BLaER1 (cell line): ENCODE measurements at regions not wholly inside any gene's neighbourhood (a gene's known extent, or its start where the extent isn't known, plus 50 kb on each side); places are given as distances from the start of the nearest gene placed in this dataset.

Experiments
- H3K27ac ChIP-seq: shearing (Covaris generic); formaldehyde crosslinking; 2 replicates; pipeline ENCODE4 v1.8.1; 2022
- H3K27me3 ChIP-seq: shearing (Covaris generic); formaldehyde crosslinking; 2 replicates; pipeline ENCODE4 v1.8.1; 2022
- H3K36me3 ChIP-seq: shearing (Covaris generic); formaldehyde crosslinking; 2 replicates; pipeline ENCODE4 v1.8.1; 2022
- H3K4me1 ChIP-seq: shearing (Covaris generic); formaldehyde crosslinking; 2 replicates; pipeline ENCODE4 v1.8.1; 2022
- H3K4me2 ChIP-seq: shearing (Covaris generic); formaldehyde crosslinking; 2 replicates; pipeline ENCODE4 v1.8.1; 2022
- H3K4me3 ChIP-seq: shearing (Covaris generic); formaldehyde crosslinking; 2 replicates; pipeline ENCODE4 v1.8.1; 2022
- H3K9ac ChIP-seq: shearing (Covaris generic); formaldehyde crosslinking; 2 replicates; pipeline ENCODE4 v1.8.1; 2022
- H3K9me3 ChIP-seq: shearing (Covaris generic); formaldehyde crosslinking; 2 replicates; pipeline ENCODE4 v1.8.1; 2022
- H4K20me1 ChIP-seq: shearing (Covaris generic); formaldehyde crosslinking; 2 replicates; pipeline ENCODE4 v1.8.1; 2022
- Cebpa-rat ChIP-seq: shearing (Covaris generic); IDR thresholded peaks from 2 replicates; pipeline ENCODE4 v1.8.1; 2022

- Histone ChIP-seq H3K4me3 (no peak overlapping the region), H3K4me2 (no peak overlapping the region), H3K36me3 (no peaks in the 10 kb centered on the region), H3K9ac (no peak overlapping the region), H3K27me3 (no peaks in the 10 kb centered on the region), H4K20me1 (no peaks in the 10 kb centered on the region), H3K4me1 (peaks cover 1% of the 10 kb centered on the region; the same call in 1 of the 2 replicates), H3K27ac (no peak overlapping the region), H3K9me3 (no peaks in the 10 kb centered on the region)
- TF ChIP-seq Cebpa-rat, result no peak
Measured at GRCh38 chr9:18255158-18255629, 218.8 kb upstream of the ADAMTSL1 start.

- H3K27me3 ChIP-seq, result no peaks in the 10 kb centered on the region
- no peaks in the 10 kb centered on the region for H3K36me3 ChIP-seq
- H3K4me2 ChIP-seq, result no peak overlapping the region
- no peaks in the 10 kb centered on the region for H4K20me1 ChIP-seq
- H3K4me3 ChIP-seq, result no peak overlapping the region
- TF ChIP-seq Cebpa-rat, result no peak
- peaks cover 7% of the 10 kb centered on the region for H3K4me1 ChIP-seq
- no peaks in the 10 kb centered on the region for H3K9me3 ChIP-seq
- H3K9ac ChIP-seq, result no peak overlapping the region
- no peak overlapping the region for H3K27ac ChIP-seq
Measured at GRCh38 chr9:18255747-18256146, 218.2 kb upstream of the ADAMTSL1 start.

- Histone ChIP-seq H3K27me3 (no peaks in the 10 kb centered on the region), H3K4me3 (no peak overlapping the region), H3K4me2 (no peak overlapping the region), H3K36me3 (no peaks in the 10 kb centered on the region), H3K27ac (no peak overlapping the region), H3K4me1 (peaks cover 7% of the 10 kb centered on the region), H3K9me3 (no peaks in the 10 kb centered on the region), H3K9ac (no peak overlapping the region), H4K20me1 (no peaks in the 10 kb centered on the region)
- TF ChIP-seq Cebpa-rat, result no peak
Measured at GRCh38 chr9:18256568-18256967, 217.4 kb upstream of the ADAMTSL1 start.

GRCh38 chr9:18260521-18260920 lies 213.4 kb upstream of the ADAMTSL1 start:
- Histone ChIP-seq H3K9ac (no peak overlapping the region), H3K27me3 (no peaks in the 10 kb centered on the region), H4K20me1 (no peaks in the 10 kb centered on the region), H3K4me2 (peak overlapping the region; percentile 23), H3K4me3 (no peak overlapping the region), H3K4me1 (peaks cover 7% of the 10 kb centered on the region), H3K9me3 (no peaks in the 10 kb centered on the region), H3K36me3 (no peaks in the 10 kb centered on the region), H3K27ac (no peak overlapping the region)
- no peak for TF ChIP-seq Cebpa-rat

- Histone ChIP-seq H3K9ac (no peak overlapping the region), H3K36me3 (no peaks in the 10 kb centered on the region), H3K4me3 (no peak overlapping the region), H3K4me1 (peaks cover 7% of the 10 kb centered on the region), H3K27ac (no peak overlapping the region), H3K27me3 (no peaks in the 10 kb centered on the region), H3K4me2 (peak overlapping the region; percentile 23; the same call in 1 of the 2 replicates), H4K20me1 (no peaks in the 10 kb centered on the region), H3K9me3 (no peaks in the 10 kb centered on the region)
- TF ChIP-seq Cebpa-rat, result no peak
Measured at GRCh38 chr9:18261181-18261580, 212.8 kb upstream of the ADAMTSL1 start.

- no peak for TF ChIP-seq Cebpa-rat
- peaks cover 7% of the 10 kb centered on the region for H3K4me1 ChIP-seq
- no peak overlapping the region for H3K4me3 ChIP-seq
- no peaks in the 10 kb centered on the region for H3K9me3 ChIP-seq
- no peaks in the 10 kb centered on the region for H4K20me1 ChIP-seq
- H3K9ac ChIP-seq, result no peak overlapping the region
- no peaks in the 10 kb centered on the region for H3K36me3 ChIP-seq
- no peaks in the 10 kb centered on the region for H3K27me3 ChIP-seq
- no peak overlapping the region for H3K4me2 ChIP-seq
- H3K27ac ChIP-seq, result no peak overlapping the region
Measured at GRCh38 chr9:18263377-18263776, 210.6 kb upstream of the ADAMTSL1 start.

- Histone ChIP-seq H3K36me3 (no peaks in the 10 kb centered on the region), H3K4me1 (no peaks in the 10 kb centered on the region), H3K27ac (no peak overlapping the region), H3K4me2 (no peak overlapping the region), H4K20me1 (no peaks in the 10 kb centered on the region), H3K4me3 (no peak overlapping the region), H3K27me3 (no peaks in the 10 kb centered on the region), H3K9ac (no peak overlapping the region), H3K9me3 (0 out of 2 replicates have a peak, but pooled peaks cover 4% of the 10 kb centered on the region)
- TF ChIP-seq Cebpa-rat, result no peak
Measured at GRCh38 chr9:18268381-18268780, 205.6 kb upstream of the ADAMTSL1 start.

- no peaks in the 10 kb centered on the region for H3K4me1 ChIP-seq
- H4K20me1 ChIP-seq, result no peaks in the 10 kb centered on the region
- no peaks in the 10 kb centered on the region for H3K27me3 ChIP-seq
- H3K9ac ChIP-seq, result no peak overlapping the region
- H3K4me3 ChIP-seq, result no peak overlapping the region
- H3K27ac ChIP-seq, result no peak overlapping the region
- H3K4me2 ChIP-seq, result no peak overlapping the region
- H3K9me3 ChIP-seq, result 0 out of 2 replicates have a peak, but pooled peaks cover 4% of the 10 kb centered on the region
- no peaks in the 10 kb centered on the region for H3K36me3 ChIP-seq
- TF ChIP-seq Cebpa-rat, result no peak
Measured at GRCh38 chr9:18269561-18269960, 204.4 kb upstream of the ADAMTSL1 start.

GRCh38 chr9:18274693-18275092 lies 199.3 kb upstream of the ADAMTSL1 start:
- no peak overlapping the region for H3K27ac ChIP-seq
- H3K4me3 ChIP-seq, result no peak overlapping the region
- no peaks in the 10 kb centered on the region for H4K20me1 ChIP-seq
- no peak for TF ChIP-seq Cebpa-rat
- no peaks in the 10 kb centered on the region for H3K36me3 ChIP-seq
- no peak overlapping the region for H3K9ac ChIP-seq
- 0 out of 2 replicates have a peak, but pooled peaks cover 10% of the 10 kb centered on the region for H3K9me3 ChIP-seq
- no peaks in the 10 kb centered on the region for H3K27me3 ChIP-seq
- H3K4me2 ChIP-seq, result no peak overlapping the region
- no peaks in the 10 kb centered on the region for H3K4me1 ChIP-seq

GRCh38 chr9:18275313-18275990 lies 198.5 kb upstream of the ADAMTSL1 start:
- H3K27ac ChIP-seq, result no peak overlapping the region
- H3K27me3 ChIP-seq, result no peaks in the 10 kb centered on the region
- no peak overlapping the region for H3K4me3 ChIP-seq
- no peak for TF ChIP-seq Cebpa-rat
- no peaks in the 10 kb centered on the region for H4K20me1 ChIP-seq
- H3K9ac ChIP-seq, result no peak overlapping the region
- H3K9me3 ChIP-seq, result 0 out of 2 replicates have a peak, but pooled peaks cover 10% of the 10 kb centered on the region
- no peaks in the 10 kb centered on the region for H3K4me1 ChIP-seq
- H3K4me2 ChIP-seq, result no peak overlapping the region
- no peaks in the 10 kb centered on the region for H3K36me3 ChIP-seq
